Nephron progenitor cell (in vitro differentiated cells): ENCODE measurements at regions not wholly inside any gene's neighbourhood (a gene's known extent, or its start where the extent isn't known, plus 50 kb on each side); places are given as distances from the start of the nearest gene placed in this dataset.

Experiments
- DNase-seq: peaks from one replicate; pipeline ENCODE4 v3.0.0; 2021
- H3K27ac Mint-ChIP-seq: 2 replicates; pipeline ENCODE4 v1.8.0; 2021; ENCODE audit warnings: mild to moderate bottlenecking, moderate library complexity, mixed read lengths
- H3K27me3 Mint-ChIP-seq: 2 replicates; pipeline ENCODE4 v1.8.0; 2021; ENCODE audit warnings: mild to moderate bottlenecking, low read depth, mixed read lengths; ENCODE audit not compliant: poor library complexity
- H3K36me3 Mint-ChIP-seq: 2 replicates; pipeline ENCODE4 v1.8.0; 2021; ENCODE audit warnings: low read depth, mixed read lengths
- H3K4me1 Mint-ChIP-seq: 2 replicates; pipeline ENCODE4 v1.8.0; 2021; ENCODE audit warnings: mixed read lengths
- H3K4me3 Mint-ChIP-seq: 2 replicates; pipeline ENCODE4 v1.8.0; 2021; ENCODE audit warnings: mild to moderate bottlenecking, moderate library complexity, mixed read lengths
- H3K9me3 Mint-ChIP-seq: 2 replicates; pipeline ENCODE4 v1.8.0; 2021; ENCODE audit warnings: mild to moderate bottlenecking, moderate library complexity, mixed read lengths
- TF ChIP-seq, protein P1 (sequence below): fragments of 200-600 bp; sonication (generic); IDR thresholded peaks from 2 replicates; pipeline ENCODE4 v1.5.0; 2021; ENCODE audit warnings: antibody characterized with exemption

DNA sequence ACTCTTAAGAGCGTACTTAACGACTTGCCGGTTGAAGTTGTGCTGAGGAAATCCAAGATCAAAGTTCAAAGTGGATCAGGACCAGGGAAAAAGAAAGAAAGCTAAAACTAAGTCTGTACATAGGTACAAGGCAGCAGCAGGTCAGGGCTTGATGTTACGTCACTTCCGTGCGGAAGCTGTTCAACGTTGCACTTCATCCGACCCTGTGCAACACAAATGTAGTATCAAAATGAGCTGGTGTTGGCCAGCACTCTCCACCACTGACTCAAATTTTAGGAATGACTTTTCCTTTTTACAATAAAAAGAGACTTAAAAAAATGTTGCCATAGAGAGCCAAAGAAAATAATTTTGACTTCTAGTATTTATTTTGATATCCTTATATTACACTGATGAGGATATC, 1315.4 kb downstream of the EFNB2 start:
- no peaks in the 10 kb centered on the region for H3K36me3 Mint-ChIP-seq
- TF ChIP-seq, protein P1, sequence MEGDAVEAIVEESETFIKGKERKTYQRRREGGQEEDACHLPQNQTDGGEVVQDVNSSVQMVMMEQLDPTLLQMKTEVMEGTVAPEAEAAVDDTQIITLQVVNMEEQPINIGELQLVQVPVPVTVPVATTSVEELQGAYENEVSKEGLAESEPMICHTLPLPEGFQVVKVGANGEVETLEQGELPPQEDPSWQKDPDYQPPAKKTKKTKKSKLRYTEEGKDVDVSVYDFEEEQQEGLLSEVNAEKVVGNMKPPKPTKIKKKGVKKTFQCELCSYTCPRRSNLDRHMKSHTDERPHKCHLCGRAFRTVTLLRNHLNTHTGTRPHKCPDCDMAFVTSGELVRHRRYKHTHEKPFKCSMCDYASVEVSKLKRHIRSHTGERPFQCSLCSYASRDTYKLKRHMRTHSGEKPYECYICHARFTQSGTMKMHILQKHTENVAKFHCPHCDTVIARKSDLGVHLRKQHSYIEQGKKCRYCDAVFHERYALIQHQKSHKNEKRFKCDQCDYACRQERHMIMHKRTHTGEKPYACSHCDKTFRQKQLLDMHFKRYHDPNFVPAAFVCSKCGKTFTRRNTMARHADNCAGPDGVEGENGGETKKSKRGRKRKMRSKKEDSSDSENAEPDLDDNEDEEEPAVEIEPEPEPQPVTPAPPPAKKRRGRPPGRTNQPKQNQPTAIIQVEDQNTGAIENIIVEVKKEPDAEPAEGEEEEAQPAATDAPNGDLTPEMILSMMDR: no peak
- H3K4me1 Mint-ChIP-seq: no peaks in the 10 kb centered on the region
- DNase-seq: no peak
- H3K27ac Mint-ChIP-seq: no peak overlapping the region
- H3K4me3 Mint-ChIP-seq: no peak overlapping the region
- H3K27me3 Mint-ChIP-seq: peaks cover 3% of the 10 kb centered on the region
- H3K9me3 Mint-ChIP-seq: peaks cover 3% of the 10 kb centered on the region

DNA sequence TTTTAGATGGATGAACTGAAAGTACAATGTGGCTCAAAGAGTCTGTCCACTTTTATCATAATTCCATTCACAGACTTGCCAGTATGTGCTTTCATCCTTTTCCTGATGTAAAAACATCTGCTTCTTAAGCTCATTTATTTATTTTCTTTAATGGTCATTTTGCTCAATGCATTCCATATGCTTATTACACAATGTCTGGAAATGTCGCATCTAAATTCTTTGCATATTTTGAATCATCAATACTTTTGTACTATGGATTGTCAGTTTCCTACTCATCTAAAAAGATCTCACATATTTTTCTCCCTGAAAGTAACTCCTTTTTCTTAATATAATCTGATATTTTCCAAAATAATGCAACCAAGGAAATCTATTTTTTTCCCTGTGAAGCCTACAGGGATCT, 1315.8 kb downstream of the EFNB2 start:
- peaks cover 3% of the 10 kb centered on the region for H3K27me3 Mint-ChIP-seq
- no peaks in the 10 kb centered on the region for H3K9me3 Mint-ChIP-seq
- H3K4me3 Mint-ChIP-seq: no peak overlapping the region
- no peak overlapping the region for H3K27ac Mint-ChIP-seq
- no peaks in the 10 kb centered on the region for H3K36me3 Mint-ChIP-seq
- no peak for DNase-seq
- no peaks in the 10 kb centered on the region for H3K4me1 Mint-ChIP-seq
- TF ChIP-seq, protein P1: no peak

DNA sequence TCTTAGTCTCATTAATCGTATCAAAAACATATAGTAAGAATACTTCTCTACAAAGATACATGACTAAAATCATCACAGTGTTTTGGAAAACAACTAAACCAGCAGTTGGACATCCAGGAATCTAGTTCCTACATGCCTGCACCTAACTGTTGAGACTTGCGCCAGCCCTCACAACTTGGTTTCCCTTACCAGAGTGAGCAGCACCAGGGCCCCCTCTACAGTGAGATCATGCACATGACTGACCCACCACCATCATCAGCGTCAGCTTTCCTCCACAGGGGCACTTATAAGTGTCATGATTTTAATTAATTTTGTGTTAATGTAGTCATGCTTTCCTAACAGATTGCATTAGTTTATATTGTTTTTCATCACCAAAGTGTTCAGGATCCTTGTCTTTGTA, 1322.0 kb downstream of the EFNB2 start:
- Mint-ChIP-seq H3K27me3 (no peaks in the 10 kb centered on the region), H3K27ac (no peak overlapping the region), H3K9me3 (no peaks in the 10 kb centered on the region), H3K36me3 (no peaks in the 10 kb centered on the region), H3K4me1 (no peaks in the 10 kb centered on the region), H3K4me3 (no peak overlapping the region)
- TF ChIP-seq, protein P1: no peak
- DNase-seq: no peak

DNA sequence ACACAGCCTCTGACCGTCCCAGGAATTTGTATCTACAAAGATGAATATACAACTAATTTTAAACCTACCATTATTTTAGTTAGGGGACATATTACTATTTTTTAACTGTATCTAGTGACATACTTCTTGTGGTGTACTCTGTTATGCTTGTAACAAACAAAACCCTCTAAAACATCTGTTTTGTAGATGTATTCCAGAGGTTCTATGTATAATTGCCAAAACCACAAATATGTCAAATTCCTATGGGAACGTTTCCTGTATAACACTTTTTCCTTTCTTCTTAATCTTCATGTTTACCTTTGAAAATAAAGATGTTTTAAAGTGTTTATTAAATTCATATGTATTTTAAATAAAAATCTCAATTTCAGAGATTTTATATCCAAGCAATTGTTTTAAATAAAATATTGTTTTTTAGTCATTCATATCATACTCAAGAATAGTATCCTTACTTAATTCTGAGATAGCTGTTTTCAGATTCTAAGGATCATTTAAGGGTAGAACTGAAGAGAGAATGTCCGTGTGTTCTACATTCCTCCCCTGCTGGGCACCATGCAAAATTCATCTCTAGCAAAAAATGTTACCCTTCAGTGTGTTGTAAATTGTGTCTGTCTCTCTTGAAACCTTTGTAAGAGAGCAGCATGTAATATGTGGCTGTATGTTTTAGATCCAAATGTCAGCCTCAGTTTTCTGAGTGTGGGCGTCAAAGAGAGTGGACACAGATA, 1327.7 kb downstream of the EFNB2 start:
- Mint-ChIP-seq H3K9me3 (no peaks in the 10 kb centered on the region), H3K4me3 (no peak overlapping the region), H3K4me1 (no peaks in the 10 kb centered on the region), H3K27ac (no peak overlapping the region), H3K27me3 (no peaks in the 10 kb centered on the region), H3K36me3 (no peaks in the 10 kb centered on the region)
- TF ChIP-seq, protein P1: no peak
- DNase-seq: no peak

DNA sequence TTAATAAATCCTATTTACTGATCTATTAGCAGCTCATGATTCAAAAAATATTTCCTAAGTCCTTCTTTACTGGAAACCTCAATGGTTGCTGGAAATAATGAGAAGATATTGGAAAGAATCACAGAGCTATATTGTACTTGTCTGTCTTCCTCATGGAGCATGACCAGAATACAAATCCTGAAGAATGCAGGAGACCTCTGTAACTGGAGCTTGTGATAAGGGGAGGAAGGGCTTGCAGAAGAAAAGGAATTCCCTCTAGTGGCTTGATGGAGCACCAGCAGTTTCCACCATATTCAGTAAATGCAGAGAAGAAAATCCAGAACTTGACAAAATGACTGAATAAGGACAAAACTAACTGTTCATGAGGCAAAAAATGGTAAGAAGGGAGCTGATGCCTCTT, 1333.1 kb downstream of the EFNB2 start:
- H3K4me3 Mint-ChIP-seq: no peak overlapping the region
- peak; percentile 4 for DNase-seq
- H3K27ac Mint-ChIP-seq: no peak overlapping the region
- H3K4me1 Mint-ChIP-seq: no peaks in the 10 kb centered on the region
- no peaks in the 10 kb centered on the region for H3K36me3 Mint-ChIP-seq
- TF ChIP-seq, protein P1: peak; percentile 62
- no peaks in the 10 kb centered on the region for H3K9me3 Mint-ChIP-seq
- H3K27me3 Mint-ChIP-seq: no peaks in the 10 kb centered on the region

DNA sequence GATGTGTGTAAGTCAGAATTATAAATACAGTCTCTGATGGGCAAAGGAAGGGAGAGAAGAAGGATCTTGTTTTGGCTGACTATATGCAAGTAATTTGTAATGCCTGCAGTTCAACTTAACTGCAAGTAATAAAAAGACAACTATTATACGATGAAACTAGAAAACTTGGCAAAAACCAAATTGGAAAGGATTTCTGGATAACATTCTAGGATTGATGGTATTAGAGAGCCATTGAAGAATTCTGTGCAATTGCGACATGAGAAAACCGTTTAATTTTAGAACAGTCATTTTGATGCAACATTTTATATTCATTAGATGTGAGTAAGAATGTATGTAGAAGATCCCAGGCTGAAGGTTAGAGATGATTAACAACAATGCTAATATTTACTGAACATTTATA, 1334.1 kb downstream of the EFNB2 start:
- no peak for DNase-seq
- Mint-ChIP-seq H3K9me3 (no peaks in the 10 kb centered on the region), H3K27me3 (no peaks in the 10 kb centered on the region), H3K27ac (no peak overlapping the region), H3K4me1 (no peaks in the 10 kb centered on the region), H3K4me3 (no peak overlapping the region), H3K36me3 (no peaks in the 10 kb centered on the region)
- TF ChIP-seq, protein P1: no peak
